KG1 (cell line): ENCODE measurements at regions not wholly inside any gene's neighbourhood (a gene's known extent, or its start where the extent isn't known, plus 50 kb on each side); places are given as distances from the start of the nearest gene placed in this dataset.
"Not testable (repeated sequence)": the region's sequence is repeated elsewhere in the genome, so short reads cannot be mapped to it uniquely, and the experiment has no call there.

ENCODE experiments used
- DNase-seq: peaks from one replicate; lab custom pipeline; 2025; lab: John Stamatoyannopoulos, UW

GRCh38 chr4:138500869-138501268 is 258.7 kb upstream of the SLC7A11 start:
- DNase-seq = no peak

GRCh38 chr4:138499627-138500026 is 257.5 kb upstream of the SLC7A11 start:
- no peak for DNase-seq

GRCh38 chr4:138494931-138495330 is 252.8 kb upstream of the SLC7A11 start:
- no peak for DNase-seq

GRCh38 chr4:138494116-138494515 is 252.0 kb upstream of the SLC7A11 start:
- no peak for DNase-seq

- no peak for DNase-seq
These were observed 250.0 kb upstream of the SLC7A11 start for GRCh38 chr4:138492176-138492575.

- no peak for DNase-seq
These were observed 246.4 kb upstream of the SLC7A11 start for GRCh38 chr4:138488533-138488932.

GRCh38 chr4:138487670-138488069 is 245.5 kb upstream of the SLC7A11 start:
- DNase-seq = no peak

- DNase-seq = no peak
These were observed 245.1 kb upstream of the SLC7A11 start for GRCh38 chr4:138487230-138487629.

GRCh38 chr4:138485498-138485897 is 243.3 kb upstream of the SLC7A11 start:
- no peak for DNase-seq

- DNase-seq = no peak
These were observed 233.0 kb upstream of the SLC7A11 start for GRCh38 chr4:138475116-138475515.

GRCh38 chr4:138473339-138473738 is 231.2 kb upstream of the SLC7A11 start:
- DNase-seq = no peak

- no peak for DNase-seq
These were observed 218.6 kb upstream of the SLC7A11 start for GRCh38 chr4:138460477-138461414.

- DNase-seq = no peak
These were observed 216.6 kb upstream of the SLC7A11 start for GRCh38 chr4:138458751-138459150.

GRCh38 chr4:138456349-138456748 is 214.2 kb upstream of the SLC7A11 start:
- not testable (repeated sequence) for DNase-seq

GRCh38 chr4:138455097-138455496 is 212.9 kb upstream of the SLC7A11 start:
- DNase-seq = no peak

- no peak for DNase-seq
These were observed 210.7 kb upstream of the SLC7A11 start for GRCh38 chr4:138452826-138453225.

GRCh38 chr4:138451276-138451663 is 209.1 kb upstream of the SLC7A11 start:
- DNase-seq = no peak

GRCh38 chr4:138450546-138451275 is 208.6 kb upstream of the SLC7A11 start:
- no peak for DNase-seq

- no peak for DNase-seq
These were observed 207.8 kb upstream of the SLC7A11 start for GRCh38 chr4:138449938-138450337.

- DNase-seq = no peak
These were observed 206.0 kb upstream of the SLC7A11 start for GRCh38 chr4:138448169-138448568.

- DNase-seq = no peak
These were observed 204.3 kb upstream of the SLC7A11 start for GRCh38 chr4:138446456-138446855.

- DNase-seq = no peak
These were observed 202.9 kb upstream of the SLC7A11 start for GRCh38 chr4:138445098-138445497.

- no peak for DNase-seq
These were observed 202.1 kb upstream of the SLC7A11 start for GRCh38 chr4:138444260-138444659.
